ENCODE measurements at regions not wholly inside any gene's neighbourhood (a gene's known extent, or its start where the extent isn't known, plus 50 kb on each side); places are given as distances from the start of the nearest gene placed in this dataset.
"Not testable (repeated sequence)": the region's sequence is repeated elsewhere in the genome, so short reads cannot be mapped to it uniquely, and the experiment has no call there.

GRCh38 chr11:90465553-90465952, 242.7 kb upstream of the CHORDC1 start:
- POLR2A ChIA-PET: no interaction called here
- H3K9me3 ChIP-seq (ENCODE audit: control insufficient read depth, insufficient read depth, low read depth, low read length): no peaks in the 10 kb centered on the region
- TF ChIP-seq BCL11B (tag by site-specific recombination; IDR thresholded peaks at IDR 0.05; ENCODE audit: low read depth) (no peak), WT1 (tag by site-specific recombination; IDR thresholded peaks at IDR 0.05) (no peak), TRIM28 (IDR thresholded peaks at IDR 0.05; ENCODE audit: borderline replicate concordance, low read length) (no peak), YY2 (tag by site-specific recombination; IDR thresholded peaks at IDR 0.05) (no peak), ZNF138 (tag by site-specific recombination; IDR thresholded peaks at IDR 0.05; ENCODE audit: borderline replicate concordance) (no peak), ZXDB (tag by site-specific recombination; IDR thresholded peaks at IDR 0.05) (no peak), ZNF530 (tag by site-specific recombination; IDR thresholded peaks at IDR 0.05; ENCODE audit: low read depth) (no peak), ZNF292 (tag by site-specific recombination; IDR thresholded peaks at IDR 0.05; ENCODE audit: borderline replicate concordance, low read depth) (no peak)
- TF ChIP-seq, protein P1, sequence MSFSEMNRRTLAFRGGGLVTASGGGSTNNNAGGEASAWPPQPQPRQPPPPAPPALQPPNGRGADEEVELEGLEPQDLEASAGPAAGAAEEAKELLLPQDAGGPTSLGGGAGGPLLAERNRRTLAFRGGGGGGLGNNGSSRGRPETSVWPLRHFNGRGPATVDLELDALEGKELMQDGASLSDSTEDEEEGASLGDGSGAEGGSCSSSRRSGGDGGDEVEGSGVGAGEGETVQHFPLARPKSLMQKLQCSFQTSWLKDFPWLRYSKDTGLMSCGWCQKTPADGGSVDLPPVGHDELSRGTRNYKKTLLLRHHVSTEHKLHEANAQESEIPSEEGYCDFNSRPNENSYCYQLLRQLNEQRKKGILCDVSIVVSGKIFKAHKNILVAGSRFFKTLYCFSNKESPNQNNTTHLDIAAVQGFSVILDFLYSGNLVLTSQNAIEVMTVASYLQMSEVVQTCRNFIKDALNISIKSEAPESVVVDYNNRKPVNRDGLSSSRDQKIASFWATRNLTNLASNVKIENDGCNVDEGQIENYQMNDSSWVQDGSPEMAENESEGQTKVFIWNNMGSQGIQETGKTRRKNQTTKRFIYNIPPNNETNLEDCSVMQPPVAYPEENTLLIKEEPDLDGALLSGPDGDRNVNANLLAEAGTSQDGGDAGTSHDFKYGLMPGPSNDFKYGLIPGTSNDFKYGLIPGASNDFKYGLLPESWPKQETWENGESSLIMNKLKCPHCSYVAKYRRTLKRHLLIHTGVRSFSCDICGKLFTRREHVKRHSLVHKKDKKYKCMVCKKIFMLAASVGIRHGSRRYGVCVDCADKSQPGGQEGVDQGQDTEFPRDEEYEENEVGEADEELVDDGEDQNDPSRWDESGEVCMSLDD (tag by site-specific recombination; IDR thresholded peaks at IDR 0.05): no peak
- TF ChIP-seq, protein P2, sequence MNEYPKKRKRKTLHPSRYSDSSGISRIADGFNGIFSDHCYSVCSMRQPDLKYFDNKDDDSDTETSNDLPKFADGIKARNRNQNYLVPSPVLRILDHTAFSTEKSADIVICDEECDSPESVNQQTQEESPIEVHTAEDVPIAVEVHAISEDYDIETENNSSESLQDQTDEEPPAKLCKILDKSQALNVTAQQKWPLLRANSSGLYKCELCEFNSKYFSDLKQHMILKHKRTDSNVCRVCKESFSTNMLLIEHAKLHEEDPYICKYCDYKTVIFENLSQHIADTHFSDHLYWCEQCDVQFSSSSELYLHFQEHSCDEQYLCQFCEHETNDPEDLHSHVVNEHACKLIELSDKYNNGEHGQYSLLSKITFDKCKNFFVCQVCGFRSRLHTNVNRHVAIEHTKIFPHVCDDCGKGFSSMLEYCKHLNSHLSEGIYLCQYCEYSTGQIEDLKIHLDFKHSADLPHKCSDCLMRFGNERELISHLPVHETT (tag by site-specific recombination; IDR thresholded peaks at IDR 0.05): no peak
- no peaks in the 10 kb centered on the region for H3K4me1 ChIP-seq (ENCODE audit: control insufficient read depth, insufficient read depth, low read length)
- H3K4me3 ChIP-seq (ENCODE audit: low read depth, low read length): no peak overlapping the region
- no peaks in the 10 kb centered on the region for H3K36me3 ChIP-seq (ENCODE audit: control insufficient read depth in 2 of 2, insufficient read depth in 1 of 2, low read length in 2 of 2)
- H3K27ac ChIP-seq (ENCODE audit: extremely low read depth, low read depth, low read length): no peak overlapping the region
- CTCF ChIA-PET: interaction anchor here (0.6 to 1.5 kb wide), 3 partner anchors 42 to 178 kb away, joined by 4 to 6 read pairs (median 6); no protein-coding TSS in a partner anchor

- CTCF ChIA-PET; H3K27ac ChIP-seq (ENCODE audit: extremely low read depth, low read depth, low read length); H3K4me1 ChIP-seq (ENCODE audit: control insufficient read depth, insufficient read depth, low read length); H3K4me3 ChIP-seq (ENCODE audit: low read depth, low read length); H3K9me3 ChIP-seq (ENCODE audit: control insufficient read depth, insufficient read depth, low read depth, low read length); H3K36me3 ChIP-seq (ENCODE audit: control insufficient read depth in 2 of 2, insufficient read depth in 1 of 2, low read length in 2 of 2); POLR2A ChIA-PET: not testable (repeated sequence)
These were observed 232.6 kb upstream of the CHORDC1 start for GRCh38 chr11:90455347-90455920.

- Histone ChIP-seq H3K4me3 (ENCODE audit: low read depth, low read length) (no peak overlapping the region), H3K36me3 (ENCODE audit: control insufficient read depth in 2 of 2, insufficient read depth in 1 of 2, low read length in 2 of 2) (no peaks in the 10 kb centered on the region), H3K9me3 (ENCODE audit: control insufficient read depth, insufficient read depth, low read depth, low read length) (no peaks in the 10 kb centered on the region), H3K27ac (ENCODE audit: extremely low read depth, low read depth, low read length) (no peak overlapping the region), H3K4me1 (ENCODE audit: control insufficient read depth, insufficient read depth, low read length) (no peaks in the 10 kb centered on the region)
- ChIA-PET CTCF (interaction anchor here (1.0 kb wide), 1 partner anchor 19 kb away, joined by 3 read pairs; no protein-coding TSS in a partner anchor), POLR2A (no interaction called here)
- no peak for TF ChIP-seq ZNF157 (tag by site-specific recombination; IDR thresholded peaks at IDR 0.05)
- TF ChIP-seq MZF1 (tag by site-specific recombination; IDR thresholded peaks at IDR 0.05; ENCODE audit: borderline replicate concordance): no peak
- no peak for TF ChIP-seq ZNF404 (tag by site-specific recombination; IDR thresholded peaks at IDR 0.05)
- TF ChIP-seq ZNF777 (tag by site-specific recombination; IDR thresholded peaks at IDR 0.05; ENCODE audit: borderline replicate concordance): no peak
- TF ChIP-seq, protein P3, sequence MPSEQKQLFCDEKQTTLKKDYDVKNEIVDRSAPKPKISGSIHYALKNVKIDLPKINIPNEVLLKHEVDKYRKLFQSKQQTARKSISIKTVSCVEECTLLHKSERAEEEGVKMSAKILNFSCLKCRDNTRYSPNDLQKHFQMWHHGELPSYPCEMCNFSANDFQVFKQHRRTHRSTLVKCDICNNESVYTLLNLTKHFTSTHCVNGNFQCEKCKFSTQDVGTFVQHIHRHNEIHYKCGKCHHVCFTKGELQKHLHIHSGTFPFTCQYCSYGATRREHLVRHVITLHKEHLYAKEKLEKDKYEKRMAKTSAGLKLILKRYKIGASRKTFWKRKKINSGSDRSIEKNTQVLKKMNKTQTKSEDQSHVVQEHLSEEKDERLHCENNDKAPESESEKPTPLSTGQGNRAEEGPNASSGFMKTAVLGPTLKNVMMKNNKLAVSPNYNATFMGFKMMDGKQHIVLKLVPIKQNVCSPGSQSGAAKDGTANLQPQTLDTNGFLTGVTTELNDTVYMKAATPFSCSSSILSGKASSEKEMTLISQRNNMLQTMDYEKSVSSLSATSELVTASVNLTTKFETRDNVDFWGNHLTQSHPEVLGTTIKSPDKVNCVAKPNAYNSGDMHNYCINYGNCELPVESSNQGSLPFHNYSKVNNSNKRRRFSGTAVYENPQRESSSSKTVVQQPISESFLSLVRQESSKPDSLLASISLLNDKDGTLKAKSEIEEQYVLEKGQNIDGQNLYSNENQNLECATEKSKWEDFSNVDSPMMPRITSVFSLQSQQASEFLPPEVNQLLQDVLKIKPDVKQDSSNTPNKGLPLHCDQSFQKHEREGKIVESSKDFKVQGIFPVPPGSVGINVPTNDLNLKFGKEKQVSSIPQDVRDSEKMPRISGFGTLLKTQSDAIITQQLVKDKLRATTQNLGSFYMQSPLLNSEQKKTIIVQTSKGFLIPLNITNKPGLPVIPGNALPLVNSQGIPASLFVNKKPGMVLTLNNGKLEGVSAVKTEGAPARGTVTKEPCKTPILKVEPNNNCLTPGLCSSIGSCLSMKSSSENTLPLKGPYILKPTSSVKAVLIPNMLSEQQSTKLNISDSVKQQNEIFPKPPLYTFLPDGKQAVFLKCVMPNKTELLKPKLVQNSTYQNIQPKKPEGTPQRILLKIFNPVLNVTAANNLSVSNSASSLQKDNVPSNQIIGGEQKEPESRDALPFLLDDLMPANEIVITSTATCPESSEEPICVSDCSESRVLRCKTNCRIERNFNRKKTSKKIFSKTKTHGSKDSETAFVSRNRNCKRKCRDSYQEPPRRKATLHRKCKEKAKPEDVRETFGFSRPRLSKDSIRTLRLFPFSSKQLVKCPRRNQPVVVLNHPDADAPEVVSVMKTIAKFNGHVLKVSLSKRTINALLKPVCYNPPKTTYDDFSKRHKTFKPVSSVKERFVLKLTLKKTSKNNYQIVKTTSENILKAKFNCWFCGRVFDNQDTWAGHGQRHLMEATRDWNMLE (tag by site-specific recombination; conservative IDR thresholded peaks at IDR 0.05; ENCODE audit: low read depth): no peak
- TF ChIP-seq ZNF521 (tag by site-specific recombination; IDR thresholded peaks at IDR 0.05): no peak
- no peak for TF ChIP-seq ZNF660 (tag by site-specific recombination; IDR thresholded peaks at IDR 0.05)
- TF ChIP-seq ZNF560 (tag by site-specific recombination; IDR thresholded peaks at IDR 0.05; ENCODE audit: borderline replicate concordance): no peak
- no peak for TF ChIP-seq ZNF335 (tag by site-specific recombination; conservative IDR thresholded peaks at IDR 0.05)
- TF ChIP-seq ZNF704 (tag by site-specific recombination; IDR thresholded peaks at IDR 0.05): no peak
- no peak for TF ChIP-seq ZNF121 (tag by site-specific recombination; IDR thresholded peaks at IDR 0.05)
- no peak for TF ChIP-seq ZNF701 (tag by site-specific recombination; IDR thresholded peaks at IDR 0.05)
- no peak for TF ChIP-seq WT1 (tag by site-specific recombination; IDR thresholded peaks at IDR 0.05)
These were observed 230.7 kb upstream of the CHORDC1 start for GRCh38 chr11:90453525-90453924.
